GM23248 (cell line): ENCODE measurements at regions not wholly inside any gene's neighbourhood (a gene's known extent, or its start where the extent isn't known, plus 50 kb on each side); places are given as distances from the start of the nearest gene placed in this dataset.

Experiments used
- DNase-seq: peaks from one replicate; pipeline ENCODE4 v3.0.0-alpha.2; 2015
- H2AFZ ChIP-seq: fragments of 200-600 bp; sonication (generic); 2 replicates; pipeline ENCODE4 v1.6.1; 2016; ENCODE audit warnings: antibody characterized with exemption
- H3F3A ChIP-seq: fragments of 200-600 bp; sonication (generic); 2 replicates; pipeline ENCODE4 v1.6.1; 2016; ENCODE audit warnings: mild to moderate bottlenecking, antibody characterized with exemption, mixed run types; ENCODE audit not compliant: insufficient read depth
- H3K27ac ChIP-seq: fragments of 200-600 bp; sonication (generic); 2 replicates; pipeline ENCODE4 v1.5.1; 2016; ENCODE audit warnings: mild to moderate bottlenecking
- H3K27me3 ChIP-seq: fragments of 200-600 bp; sonication (generic); replicated peaks from 2 replicates; pipeline ENCODE4 v1.6.1; 2016; ENCODE audit warnings: mild to moderate bottlenecking; ENCODE audit not compliant: insufficient read depth
- H3K36me3 ChIP-seq: fragments of 200-600 bp; sonication (generic); 2 replicates; pipeline ENCODE4 v1.6.1; 2016; ENCODE audit warnings: low read depth, mild to moderate bottlenecking
- H3K4me1 ChIP-seq: fragments of 200-600 bp; sonication (generic); 2 replicates; pipeline ENCODE4 v1.6.1; 2016; ENCODE audit warnings: mild to moderate bottlenecking; ENCODE audit not compliant: insufficient read depth
- H3K4me2 ChIP-seq: fragments of 200-600 bp; sonication (generic); one replicate; pipeline ENCODE4 v1.6.1; 2016; ENCODE audit warnings: mild to moderate bottlenecking; ENCODE audit not compliant: unreplicated experiment
- H3K4me3 ChIP-seq: fragments of 200-600 bp; sonication (generic); 2 replicates; pipeline ENCODE4 v1.5.1; 2016; ENCODE audit warnings: mild to moderate bottlenecking
- H3K79me2 ChIP-seq: fragments of 200-600 bp; sonication (generic); 2 replicates; pipeline ENCODE4 v1.6.1; 2016; ENCODE audit warnings: mild to moderate bottlenecking; ENCODE audit not compliant: insufficient read depth
- H3K9ac ChIP-seq: fragments of 200-600 bp; sonication (generic); 2 replicates; pipeline ENCODE4 v1.6.1; 2016; ENCODE audit warnings: mild to moderate bottlenecking
- H3K9me2 ChIP-seq: fragments of 200-600 bp; sonication (generic); 2 replicates; pipeline ENCODE4 v1.6.1; 2016; ENCODE audit warnings: mixed run types, mild to moderate bottlenecking, moderate library complexity; ENCODE audit not compliant: insufficient read depth
- H3K9me3 ChIP-seq: fragments of 200-600 bp; sonication (generic); one replicate; pipeline ENCODE4 v1.6.1; 2017; ENCODE audit warnings: low read depth
- H4K20me1 ChIP-seq: fragments of 200-600 bp; sonication (generic); 2 replicates; pipeline ENCODE4 v1.6.0; 2016; ENCODE audit not compliant: insufficient read depth
- EZH2 ChIP-seq: fragments of 200-600 bp; sonication (generic); IDR thresholded peaks from 2 replicates; pipeline ENCODE4 v1.6.1; 2018; ENCODE audit warnings: antibody characterized with exemption, mild to moderate bottlenecking; ENCODE audit not compliant: insufficient read depth, poor library complexity, severe bottlenecking
- EZH2phosphoT487 ChIP-seq: fragments of 200-600 bp; sonication (generic); IDR thresholded peaks from 2 replicates; pipeline ENCODE4 v1.6.1; 2018; ENCODE audit warnings: antibody characterized with exemption, moderate library complexity, mild to moderate bottlenecking, low read depth; ENCODE audit not compliant: insufficient read depth
- WGBS, 2 experiments: methylation state at CpG; one replicate each; pipeline ENCODE4 v1.1.6; 2015 to 2017; ENCODE audit warnings: low lambda C conversion rate in 2 of 2, low coverage in 1 of 2; ENCODE audit errors: missing lambda C conversion rate in 2 of 2; 5-methylcytosine and 5-hydroxymethylcytosine counted together
- in situ Hi-C: fragments of 300-500 bp; cut with MboI; formaldehyde crosslinking; loops from 2 replicates; pipeline ENCODE4 v1.15.0; 2020

DNA sequence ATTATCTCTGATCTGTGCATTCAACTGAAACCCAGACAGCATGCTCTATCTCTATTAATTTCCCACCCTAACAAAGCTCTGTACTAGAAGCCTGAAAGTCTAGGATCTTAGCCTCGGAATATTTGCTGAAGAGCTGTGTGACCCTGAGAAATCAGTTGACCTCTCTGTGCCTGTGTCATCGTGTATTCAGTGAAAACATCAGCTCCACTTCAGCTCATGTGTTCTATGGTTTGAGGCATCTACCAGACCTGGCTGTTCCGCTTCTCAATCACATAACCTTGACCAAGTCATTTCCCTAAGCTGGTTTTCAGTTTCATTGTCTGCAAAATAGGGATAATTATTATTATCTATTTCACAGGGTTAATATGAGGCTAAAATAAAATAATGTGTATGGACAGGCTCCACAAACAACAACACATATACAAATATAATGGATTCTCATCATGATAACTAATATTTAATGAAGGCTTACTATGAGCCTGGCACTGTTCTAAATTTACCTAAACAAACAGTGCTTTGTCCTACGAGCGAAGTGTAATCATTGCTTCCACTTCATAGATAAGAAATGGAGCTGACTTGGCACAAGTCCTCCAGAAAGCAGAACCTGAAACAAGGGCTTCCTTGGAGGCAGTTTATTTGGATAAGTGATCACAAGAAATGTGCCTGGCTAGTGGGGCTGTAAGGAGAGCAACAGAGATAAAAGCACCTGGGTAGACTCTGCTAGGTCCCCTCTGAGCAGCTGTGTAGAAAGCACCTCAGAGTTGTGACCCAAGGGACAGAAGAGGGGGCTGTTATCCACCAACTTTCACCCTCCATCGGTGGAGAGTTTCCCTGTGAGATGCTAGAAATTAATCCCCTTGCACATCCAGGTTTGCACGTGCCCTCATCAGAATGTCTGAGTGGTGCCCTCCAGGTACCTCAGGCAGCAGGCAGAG lies 356.9 kb downstream of the RAB28 start:
- Histone ChIP-seq H3K27me3 (no peaks in the 10 kb centered on the region), H3K9me3 (no peaks in the 10 kb centered on the region), H4K20me1 (no peaks in the 10 kb centered on the region), H3K36me3 (no peaks in the 10 kb centered on the region), H3F3A (no peaks in the 10 kb centered on the region), H3K79me2 (no peaks in the 10 kb centered on the region), H3K4me2 (no peak overlapping the region), H3K9me2 (no peaks in the 10 kb centered on the region), H2AFZ (no peak overlapping the region), H3K4me3 (no peak overlapping the region), H3K9ac (no peak overlapping the region), H3K27ac (no peak overlapping the region), H3K4me1 (no peaks in the 10 kb centered on the region)
- WGBS, 2 experiments, result 41 to 47% methylated on average over 7 of the region's 7 CpGs
- no peak for DNase-seq
- in situ Hi-C loops, result no loop called here
- TF ChIP-seq EZH2, result no peak
- no peak for TF ChIP-seq EZH2phosphoT487

DNA sequence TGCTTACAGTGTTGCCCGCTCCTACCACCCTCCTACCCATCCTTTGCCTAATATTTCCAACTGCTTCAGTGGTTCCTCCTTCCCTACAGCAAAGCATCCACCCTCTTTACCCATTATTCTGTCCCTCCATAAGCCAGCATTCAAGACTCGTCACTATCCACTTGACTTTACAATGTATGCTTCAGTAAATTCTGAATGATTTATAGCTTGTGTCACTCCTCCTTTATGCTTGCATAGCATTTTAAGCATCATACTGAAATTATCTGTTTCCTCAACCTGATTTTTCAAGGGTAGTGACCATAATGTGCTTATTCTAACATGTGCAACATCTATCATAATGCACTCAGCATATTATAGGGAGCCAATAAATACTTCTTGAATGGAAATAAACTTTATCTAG lies 365.5 kb downstream of the RAB28 start:
- in situ Hi-C loops, result no loop called here
- no peaks in the 10 kb centered on the region for H3K9me3 ChIP-seq
- no peak overlapping the region for H3K4me3 ChIP-seq
- H3K4me1 ChIP-seq, result no peaks in the 10 kb centered on the region
- H4K20me1 ChIP-seq, result no peaks in the 10 kb centered on the region
- no peaks in the 10 kb centered on the region for H3F3A ChIP-seq
- no peak for DNase-seq
- no peak overlapping the region for H3K9ac ChIP-seq
- H3K27me3 ChIP-seq, result no peaks in the 10 kb centered on the region
- H2AFZ ChIP-seq, result no peak overlapping the region
- no peaks in the 10 kb centered on the region for H3K36me3 ChIP-seq
- WGBS, 2 experiments, result 53 to 57% methylated on average over 2 of the region's 2 CpGs
- TF ChIP-seq EZH2phosphoT487, result no peak
- TF ChIP-seq EZH2, result no peak
- no peaks in the 10 kb centered on the region for H3K9me2 ChIP-seq
- H3K79me2 ChIP-seq, result no peaks in the 10 kb centered on the region
- H3K4me2 ChIP-seq, result no peak overlapping the region
- no peak overlapping the region for H3K27ac ChIP-seq

GRCh38 chr4:13117185-13117584 lies 367.0 kb downstream of the RAB28 start:
- H3K9me2 ChIP-seq, result no peaks in the 10 kb centered on the region
- H3K4me3 ChIP-seq, result no peak overlapping the region
- WGBS, 2 experiments, result 56 to 62% methylated on average over 3 of the region's 3 CpGs
- no peak overlapping the region for H3K9ac ChIP-seq
- no peaks in the 10 kb centered on the region for H3K4me1 ChIP-seq
- no peak overlapping the region for H2AFZ ChIP-seq
- no peaks in the 10 kb centered on the region for H3K79me2 ChIP-seq
- no peak overlapping the region for H3K4me2 ChIP-seq
- TF ChIP-seq EZH2, result no peak
- DNase-seq, result no peak
- no peaks in the 10 kb centered on the region for H3K36me3 ChIP-seq
- H3K9me3 ChIP-seq, result no peaks in the 10 kb centered on the region
- in situ Hi-C loops, result no loop called here
- no peaks in the 10 kb centered on the region for H4K20me1 ChIP-seq
- no peaks in the 10 kb centered on the region for H3K27me3 ChIP-seq
- H3K27ac ChIP-seq, result no peak overlapping the region
- no peaks in the 10 kb centered on the region for H3F3A ChIP-seq

DNA sequence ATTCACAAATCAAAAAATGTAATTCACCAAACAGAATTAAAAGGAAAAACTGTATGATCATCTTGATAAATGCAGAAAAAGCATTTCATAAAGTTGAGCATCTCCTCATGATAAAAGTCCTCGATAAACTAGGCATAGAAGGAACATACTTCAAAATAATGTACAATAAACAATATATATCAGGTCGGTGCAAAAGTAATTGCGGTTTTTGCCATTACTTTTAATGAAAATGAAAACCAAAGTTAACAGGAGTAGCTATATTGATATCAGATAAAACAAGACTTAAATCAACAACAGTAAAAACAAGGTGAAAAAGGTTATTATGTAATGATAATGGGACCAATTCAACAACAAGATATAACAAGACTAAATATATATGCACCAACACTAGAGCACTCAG lies 372.1 kb downstream of the RAB28 start:
- Histone ChIP-seq H4K20me1 (no peaks in the 10 kb centered on the region), H3K4me3 (no peak overlapping the region), H3K27ac (no peak overlapping the region), H2AFZ (no peak overlapping the region), H3K27me3 (no peaks in the 10 kb centered on the region), H3K9me3 (no peaks in the 10 kb centered on the region), H3K9me2 (no peaks in the 10 kb centered on the region), H3K4me1 (no peaks in the 10 kb centered on the region), H3K4me2 (no peak overlapping the region), H3K9ac (no peak overlapping the region), H3K36me3 (no peaks in the 10 kb centered on the region), H3F3A (no peaks in the 10 kb centered on the region), H3K79me2 (no peaks in the 10 kb centered on the region)
- TF ChIP-seq EZH2phosphoT487 (no peak), EZH2 (no peak)
- 31 to 46% methylated on average over 3 of the region's 3 CpGs for WGBS, 2 experiments
- in situ Hi-C loops, result no loop called here
- DNase-seq, result no peak

DNA sequence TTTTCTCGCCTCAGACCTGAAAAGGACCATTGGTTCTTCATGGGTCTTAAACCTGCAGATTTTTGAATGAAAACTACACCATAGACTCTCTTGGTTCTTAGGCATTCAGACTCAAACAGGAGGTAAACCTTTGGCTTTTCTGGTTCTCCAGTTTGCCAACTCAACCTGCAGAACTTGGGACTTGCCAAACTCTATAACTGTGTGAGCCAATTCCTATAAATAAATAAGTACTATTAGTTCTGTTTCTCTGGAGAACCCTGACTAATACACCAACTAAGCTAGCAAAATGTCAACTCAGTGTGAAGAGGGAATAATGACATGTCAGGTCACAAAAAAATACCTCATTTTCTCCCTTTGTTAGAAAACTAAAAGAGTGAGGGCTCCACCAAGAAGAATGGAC lies 374.6 kb downstream of the RAB28 start:
- no peak overlapping the region for H3K4me2 ChIP-seq
- H4K20me1 ChIP-seq, result no peaks in the 10 kb centered on the region
- H3K4me1 ChIP-seq, result no peaks in the 10 kb centered on the region
- TF ChIP-seq EZH2phosphoT487 (no peak), EZH2 (no peak)
- in situ Hi-C loops, result no loop called here
- no peaks in the 10 kb centered on the region for H3K36me3 ChIP-seq
- H3K9ac ChIP-seq, result no peak overlapping the region
- H2AFZ ChIP-seq, result no peak overlapping the region
- no peaks in the 10 kb centered on the region for H3K9me3 ChIP-seq
- no peak overlapping the region for H3K27ac ChIP-seq
- H3F3A ChIP-seq, result no peaks in the 10 kb centered on the region
- DNase-seq, result no peak
- no peaks in the 10 kb centered on the region for H3K9me2 ChIP-seq
- no peaks in the 10 kb centered on the region for H3K27me3 ChIP-seq
- H3K4me3 ChIP-seq, result no peak overlapping the region
- H3K79me2 ChIP-seq, result no peaks in the 10 kb centered on the region
- 10 to 12% methylated on average over 1 of the region's 1 CpG for WGBS, 2 experiments
